ENCODE measurements at regions not wholly inside any gene's neighbourhood (a gene's known extent, or its start where the extent isn't known, plus 50 kb on each side); places are given as distances from the start of the nearest gene placed in this dataset.

DNA sequence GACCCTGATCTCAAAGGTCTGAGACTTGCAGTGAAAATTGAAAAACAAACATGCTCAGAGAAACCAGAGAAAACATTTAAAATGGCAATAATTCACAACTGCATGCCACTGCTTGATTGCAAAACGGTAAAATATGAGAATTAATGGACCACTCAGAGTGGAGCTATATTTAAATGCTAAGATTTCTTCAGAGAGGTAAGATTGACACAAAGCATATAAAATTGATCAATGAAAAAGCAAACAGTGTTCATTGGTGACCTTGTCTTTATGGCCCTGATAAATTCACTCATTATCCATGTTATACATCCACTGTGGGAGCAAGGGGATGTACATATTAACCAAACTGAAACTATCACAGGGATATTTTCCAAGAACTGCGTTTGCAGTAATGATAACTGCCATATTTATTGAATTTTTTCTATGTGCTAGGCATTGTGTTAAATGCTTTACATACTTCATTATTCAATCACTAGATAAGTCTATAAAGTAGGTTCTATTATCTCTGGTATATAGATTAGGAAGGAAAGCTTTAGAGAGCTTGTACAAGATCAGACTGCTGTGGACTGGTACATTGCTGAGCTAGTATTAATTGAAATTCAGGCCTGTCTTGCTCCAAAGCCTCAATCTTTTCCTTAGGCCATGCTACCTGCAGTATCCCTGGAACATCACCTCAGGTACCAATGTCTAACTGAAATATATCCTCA is 113.9 kb upstream of the LMO3 start:
- Histone ChIP-seq H3K36me3 (no peaks in the 10 kb centered on the region), H3K4me1 (no peaks in the 10 kb centered on the region), H3K4me3 (no peak overlapping the region), H3K27me3 (no peaks in the 10 kb centered on the region), H3K27ac (no peak overlapping the region), H3K9me3 (no peaks in the 10 kb centered on the region)
- 57% methylated on average over 2 of the region's 2 CpGs for WGBS (ENCODE audit: insufficient coverage, low coverage, low lambda C conversion rate, missing lambda C conversion rate)
- no peak for TF ChIP-seq POLR2A (IDR thresholded peaks at IDR 0.05)
- TF ChIP-seq, protein P1, sequence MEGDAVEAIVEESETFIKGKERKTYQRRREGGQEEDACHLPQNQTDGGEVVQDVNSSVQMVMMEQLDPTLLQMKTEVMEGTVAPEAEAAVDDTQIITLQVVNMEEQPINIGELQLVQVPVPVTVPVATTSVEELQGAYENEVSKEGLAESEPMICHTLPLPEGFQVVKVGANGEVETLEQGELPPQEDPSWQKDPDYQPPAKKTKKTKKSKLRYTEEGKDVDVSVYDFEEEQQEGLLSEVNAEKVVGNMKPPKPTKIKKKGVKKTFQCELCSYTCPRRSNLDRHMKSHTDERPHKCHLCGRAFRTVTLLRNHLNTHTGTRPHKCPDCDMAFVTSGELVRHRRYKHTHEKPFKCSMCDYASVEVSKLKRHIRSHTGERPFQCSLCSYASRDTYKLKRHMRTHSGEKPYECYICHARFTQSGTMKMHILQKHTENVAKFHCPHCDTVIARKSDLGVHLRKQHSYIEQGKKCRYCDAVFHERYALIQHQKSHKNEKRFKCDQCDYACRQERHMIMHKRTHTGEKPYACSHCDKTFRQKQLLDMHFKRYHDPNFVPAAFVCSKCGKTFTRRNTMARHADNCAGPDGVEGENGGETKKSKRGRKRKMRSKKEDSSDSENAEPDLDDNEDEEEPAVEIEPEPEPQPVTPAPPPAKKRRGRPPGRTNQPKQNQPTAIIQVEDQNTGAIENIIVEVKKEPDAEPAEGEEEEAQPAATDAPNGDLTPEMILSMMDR (IDR thresholded peaks at IDR 0.05), result no peak
- intact Hi-C loops (cut with DNase I), result no loop called here
- ATAC-seq (no peak), DNase-seq (no peak)

DNA sequence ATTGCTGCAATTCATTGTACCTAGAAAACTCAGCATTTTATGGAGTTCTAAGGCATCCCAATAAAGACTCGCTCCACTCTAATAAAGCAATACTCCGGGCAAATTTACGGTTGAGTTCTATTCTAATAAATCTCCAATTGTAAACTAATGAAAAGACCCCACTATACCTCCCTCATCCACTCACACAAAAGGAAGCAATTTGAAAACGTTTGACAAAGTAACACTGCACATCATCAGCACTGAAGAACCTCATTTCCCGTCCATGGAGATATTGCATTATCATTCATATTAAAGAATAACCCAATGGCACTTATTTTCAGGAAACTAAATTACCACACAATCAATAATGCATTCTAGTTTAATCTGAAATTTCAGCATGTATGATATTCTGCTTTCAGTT is 111.0 kb upstream of the LMO3 start:
- Histone ChIP-seq H3K27ac (no peak overlapping the region), H3K9me3 (no peaks in the 10 kb centered on the region), H3K4me3 (no peak overlapping the region), H3K4me1 (no peaks in the 10 kb centered on the region), H3K36me3 (no peaks in the 10 kb centered on the region), H3K27me3 (no peaks in the 10 kb centered on the region)
- WGBS (ENCODE audit: insufficient coverage, low coverage, low lambda C conversion rate, missing lambda C conversion rate), result 69% methylated on average over 5 of the region's 5 CpGs
- TF ChIP-seq, protein P1 (IDR thresholded peaks at IDR 0.05), result no peak
- TF ChIP-seq POLR2A (IDR thresholded peaks at IDR 0.05), result no peak
- no peak for DNase-seq
- no peak for ATAC-seq
- intact Hi-C loops (cut with DNase I), result no loop called here

DNA sequence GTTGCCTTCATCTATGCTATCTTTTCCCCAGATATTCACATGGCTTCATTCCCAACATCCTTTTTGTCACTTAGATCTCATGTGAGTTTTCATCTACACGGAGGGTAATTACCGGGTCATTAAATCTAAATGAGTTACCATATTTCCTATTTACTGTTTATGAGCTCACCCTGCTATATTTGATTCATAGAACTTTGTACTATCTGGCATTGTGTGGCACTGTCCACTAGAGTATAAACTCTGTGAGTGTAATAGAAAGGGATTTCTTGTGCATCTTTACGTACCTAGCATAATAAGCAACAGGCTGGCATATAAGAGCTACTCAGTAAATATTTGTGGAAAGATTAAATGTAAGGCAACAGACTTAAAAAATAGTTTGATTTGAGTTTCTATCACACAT is 86.1 kb upstream of the LMO3 start:
- no peaks in the 10 kb centered on the region for H3K27me3 ChIP-seq
- no peak overlapping the region for H3K4me3 ChIP-seq
- no peaks in the 10 kb centered on the region for H3K4me1 ChIP-seq
- intact Hi-C loops (cut with DNase I), result no loop called here
- TF ChIP-seq POLR2A (IDR thresholded peaks at IDR 0.05), result no peak
- TF ChIP-seq, protein P1 (IDR thresholded peaks at IDR 0.05), result no peak
- ATAC-seq, result no peak
- no peak for DNase-seq
- no peaks in the 10 kb centered on the region for H3K36me3 ChIP-seq
- no peak overlapping the region for H3K27ac ChIP-seq
- H3K9me3 ChIP-seq, result no peaks in the 10 kb centered on the region
- 86% methylated on average over 3 of the region's 3 CpGs for WGBS (ENCODE audit: insufficient coverage, low coverage, low lambda C conversion rate, missing lambda C conversion rate)

DNA sequence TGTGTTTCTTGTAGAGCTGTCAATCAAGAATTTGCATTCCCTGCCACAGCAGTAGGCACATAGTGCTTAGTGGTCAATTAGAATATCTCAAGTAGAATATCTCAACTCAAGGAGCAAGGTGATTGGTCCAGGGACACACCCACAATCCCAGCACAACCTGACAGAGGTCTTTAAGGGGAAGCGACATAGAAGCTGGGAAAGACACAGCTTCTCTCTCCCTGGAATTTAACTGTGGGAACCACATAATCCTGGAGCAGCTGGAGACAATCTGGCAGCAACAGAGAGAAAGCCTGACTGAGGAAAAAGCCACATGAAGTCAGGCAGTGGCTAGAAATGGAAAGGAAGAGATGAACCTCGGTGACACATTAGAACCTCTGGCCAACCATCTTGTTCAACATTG is 85.7 kb upstream of the LMO3 start:
- H3K36me3 ChIP-seq, result no peaks in the 10 kb centered on the region
- ATAC-seq (no peak), DNase-seq (no peak)
- intact Hi-C loops (cut with DNase I), result no loop called here
- H3K4me3 ChIP-seq, result no peak overlapping the region
- 64% methylated on average over 2 of the region's 2 CpGs for WGBS (ENCODE audit: insufficient coverage, low coverage, low lambda C conversion rate, missing lambda C conversion rate)
- no peak overlapping the region for H3K27ac ChIP-seq
- no peak for TF ChIP-seq POLR2A (IDR thresholded peaks at IDR 0.05)
- TF ChIP-seq, protein P1 (IDR thresholded peaks at IDR 0.05), result no peak
- H3K27me3 ChIP-seq, result no peaks in the 10 kb centered on the region
- no peaks in the 10 kb centered on the region for H3K4me1 ChIP-seq
- no peaks in the 10 kb centered on the region for H3K9me3 ChIP-seq

DNA sequence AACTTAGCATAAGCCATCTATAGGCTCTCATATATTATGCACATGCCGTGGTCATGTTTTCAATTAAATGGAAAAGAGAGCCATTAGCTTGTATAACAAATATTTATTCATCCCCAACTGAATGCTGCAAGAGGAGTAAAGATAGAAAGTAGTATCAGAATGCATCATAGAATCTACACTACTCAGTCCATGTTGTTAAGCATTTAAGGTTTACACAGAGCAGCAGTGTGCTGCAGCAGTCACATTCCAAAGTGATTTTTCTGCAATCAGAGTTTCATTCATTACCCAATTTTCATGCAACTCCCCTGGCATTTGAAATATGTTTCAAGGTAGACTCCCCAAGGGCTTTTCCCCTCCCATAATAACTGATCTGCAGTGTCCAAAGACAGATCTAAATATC is 82.2 kb upstream of the LMO3 start:
- 76% methylated on average over 1 of the region's 1 CpG for WGBS (ENCODE audit: insufficient coverage, low coverage, low lambda C conversion rate, missing lambda C conversion rate)
- DNase-seq, result no peak
- Histone ChIP-seq H3K27me3 (no peaks in the 10 kb centered on the region), H3K27ac (no peak overlapping the region), H3K9me3 (no peaks in the 10 kb centered on the region), H3K4me1 (no peaks in the 10 kb centered on the region), H3K4me3 (no peak overlapping the region), H3K36me3 (no peaks in the 10 kb centered on the region)
- TF ChIP-seq POLR2A (IDR thresholded peaks at IDR 0.05), result no peak
- TF ChIP-seq, protein P1 (IDR thresholded peaks at IDR 0.05), result no peak
- no peak for ATAC-seq
- intact Hi-C loops (cut with DNase I), result no loop called here

Data from right lobe of liver (tissue), 6 donors.